HepG2 (cell line): ENCODE measurements at regions not wholly inside any gene's neighbourhood (a gene's known extent, or its start where the extent isn't known, plus 50 kb on each side); places are given as distances from the start of the nearest gene placed in this dataset.

Experiments
- BORCS8-MEF2B ChIP-seq: sonication (generic); formaldehyde crosslinking; IDR thresholded peaks from 2 replicates; pipeline ENCODE4 v1.8.0; 2022; ENCODE audit warnings: mild to moderate bottlenecking, missing genetic modification reagents
- IRX3 ChIP-seq: sonication (generic); formaldehyde crosslinking; IDR thresholded peaks from 2 replicates; pipeline ENCODE4 v1.8.1; 2023; ENCODE audit warnings: mild to moderate bottlenecking, low read depth, missing genetic modification reagents, borderline replicate concordance
- KDM5A ChIP-seq: fragments of 200-600 bp; sonication (generic); IDR thresholded peaks from 2 replicates; pipeline ENCODE4 v1.7.0; 2018; ENCODE audit warnings: antibody characterized with exemption, mild to moderate bottlenecking, low read length, borderline replicate concordance
- MYC ChIP-seq: sonication (generic); formaldehyde crosslinking; IDR thresholded peaks from 2 replicates; pipeline ENCODE4 v1.9.0; 2021; ENCODE audit warnings: missing genetic modification reagents, borderline replicate concordance
- POGZ ChIP-seq: sonication (generic); formaldehyde crosslinking; IDR thresholded peaks from 2 replicates; pipeline ENCODE4 v1.4.0; 2020; ENCODE audit warnings: mild to moderate bottlenecking, missing genetic modification reagents
- SMARCC2 ChIP-seq: fragments of 450-650 bp; IDR thresholded peaks from 2 replicates; pipeline ENCODE4 v1.6.1; 2017; ENCODE audit warnings: antibody characterized with exemption, mild to moderate bottlenecking
- TEAD2 ChIP-seq: sonication (generic); formaldehyde crosslinking; IDR thresholded peaks from 2 replicates; pipeline ENCODE4 v1.9.0; 2021; ENCODE audit warnings: missing genetic modification reagents
- TOE1 ChIP-seq: sonication (generic); formaldehyde crosslinking; IDR thresholded peaks from 2 replicates; pipeline ENCODE4 v1.4.0; 2020; ENCODE audit warnings: mild to moderate bottlenecking, missing genetic modification reagents
- TRIM24 ChIP-seq: sonication (generic); formaldehyde crosslinking; IDR thresholded peaks from 2 replicates; pipeline ENCODE4 v1.8.0; 2022; ENCODE audit warnings: mild to moderate bottlenecking, missing genetic modification reagents
- ZNF382 ChIP-seq: sonication (generic); formaldehyde crosslinking; IDR thresholded peaks from 2 replicates; pipeline ENCODE4 v1.5.0; 2020; ENCODE audit warnings: missing genetic modification reagents, mild to moderate bottlenecking, borderline replicate concordance
- ZNF564 ChIP-seq: sonication (generic); formaldehyde crosslinking; IDR thresholded peaks from 2 replicates; pipeline ENCODE4 v1.8.1; 2023; ENCODE audit warnings: mild to moderate bottlenecking, missing genetic modification reagents
- ZNF567 ChIP-seq: sonication (generic); formaldehyde crosslinking; IDR thresholded peaks from 2 replicates; pipeline ENCODE4 v1.8.1; 2023; ENCODE audit warnings: mild to moderate bottlenecking, missing genetic modification reagents, borderline replicate concordance
- ZNF569 ChIP-seq: sonication (generic); formaldehyde crosslinking; IDR thresholded peaks from 2 replicates; pipeline ENCODE4 v1.5.0; 2020; ENCODE audit warnings: mild to moderate bottlenecking, missing genetic modification reagents, moderate library complexity, borderline replicate concordance
- ZNF605 ChIP-seq: sonication (generic); formaldehyde crosslinking; IDR thresholded peaks from 2 replicates; pipeline ENCODE4 v1.8.0; 2022; ENCODE audit warnings: mild to moderate bottlenecking, missing genetic modification reagents
- ZSCAN25 ChIP-seq: sonication (generic); formaldehyde crosslinking; IDR thresholded peaks from 2 replicates; pipeline ENCODE4 v1.8.0; 2022; ENCODE audit warnings: mild to moderate bottlenecking, missing genetic modification reagents
- TF ChIP-seq, protein P1 (sequence below): sonication (generic); formaldehyde crosslinking; IDR thresholded peaks from 2 replicates; pipeline ENCODE4 v1.4.0; 2020; ENCODE audit warnings: missing genetic modification reagents
- TF ChIP-seq, protein P2 (sequence below): sonication (generic); formaldehyde crosslinking; conservative IDR thresholded peaks from 2 replicates; pipeline ENCODE4 v1.4.0; 2020; ENCODE audit warnings: mild to moderate bottlenecking, missing genetic modification reagents, moderate library complexity
- TF ChIP-seq, protein P3 (sequence below): sonication (generic); formaldehyde crosslinking; IDR thresholded peaks from 2 replicates; pipeline ENCODE4 v1.4.0; 2020; ENCODE audit warnings: missing genetic modification reagents, mild to moderate bottlenecking, borderline replicate concordance

DNA sequence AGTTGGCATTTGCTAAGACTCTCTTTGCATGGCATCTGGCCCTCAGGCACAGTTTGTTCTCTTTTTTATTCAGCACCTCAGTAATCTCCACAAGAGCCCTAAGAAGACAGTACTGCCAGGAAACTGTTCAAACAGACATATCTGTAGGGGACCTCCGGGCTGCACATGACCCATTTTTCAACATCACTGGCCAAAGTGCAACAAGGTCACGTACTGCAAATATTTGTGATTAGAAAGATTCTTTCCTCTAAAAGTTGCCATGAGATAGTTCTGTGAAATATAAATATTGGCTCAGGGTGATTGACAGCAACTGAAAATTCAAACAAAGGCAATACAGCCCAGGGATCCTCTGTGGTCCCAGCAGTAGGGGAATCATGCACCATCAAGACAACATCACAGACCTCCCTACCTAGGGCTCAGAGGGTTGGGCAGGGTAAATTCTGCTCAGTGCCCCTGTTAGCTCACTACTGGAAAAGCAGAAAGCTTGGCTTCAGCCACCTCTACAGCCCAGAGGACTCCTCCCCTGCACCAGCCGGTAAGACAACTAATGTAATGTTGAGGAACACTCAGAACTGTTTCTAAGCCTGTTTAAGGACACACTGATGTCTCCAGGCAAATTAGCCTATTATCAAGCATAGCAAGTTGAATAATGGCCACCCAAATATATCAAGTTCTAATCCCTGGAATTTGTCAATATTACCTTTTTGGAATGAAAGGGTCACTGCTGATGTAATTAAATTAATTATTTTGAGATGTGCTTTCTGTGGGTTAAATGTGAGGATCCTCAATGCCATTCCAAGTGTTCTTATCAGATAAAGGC lies 117.4 kb upstream of the LPP start (continued):
- peak; percentile 81 for TF ChIP-seq BORCS8-MEF2B
- peak; percentile 93 for TF ChIP-seq POGZ (CRISPR knock-in tag)
- TF ChIP-seq ZSCAN25 = peak; percentile 46; the same call in 1 of the 2 replicates
- TF ChIP-seq SMARCC2 = 0 out of 2 replicates have a peak, but pooled peaks have one; percentile 13
- peak; percentile 65 for TF ChIP-seq TRIM24 (CRISPR knock-in tag)
- peak; percentile 60; the same call in 1 of the 2 replicates for TF ChIP-seq IRX3
- TF ChIP-seq TOE1 (CRISPR knock-in tag) = no peak; the same call in none of the 2 replicates
- no peak for TF ChIP-seq TEAD2 (CRISPR knock-in tag)
- TF ChIP-seq ZNF605 (CRISPR knock-in tag) = peak; percentile 66; the same call in 1 of the 2 replicates
- TF ChIP-seq ZNF567 = no peak
- no peak for TF ChIP-seq ZNF382
- peak; percentile 90; the same call in 1 of the 2 replicates for TF ChIP-seq ZNF569
- TF ChIP-seq, protein P1, sequence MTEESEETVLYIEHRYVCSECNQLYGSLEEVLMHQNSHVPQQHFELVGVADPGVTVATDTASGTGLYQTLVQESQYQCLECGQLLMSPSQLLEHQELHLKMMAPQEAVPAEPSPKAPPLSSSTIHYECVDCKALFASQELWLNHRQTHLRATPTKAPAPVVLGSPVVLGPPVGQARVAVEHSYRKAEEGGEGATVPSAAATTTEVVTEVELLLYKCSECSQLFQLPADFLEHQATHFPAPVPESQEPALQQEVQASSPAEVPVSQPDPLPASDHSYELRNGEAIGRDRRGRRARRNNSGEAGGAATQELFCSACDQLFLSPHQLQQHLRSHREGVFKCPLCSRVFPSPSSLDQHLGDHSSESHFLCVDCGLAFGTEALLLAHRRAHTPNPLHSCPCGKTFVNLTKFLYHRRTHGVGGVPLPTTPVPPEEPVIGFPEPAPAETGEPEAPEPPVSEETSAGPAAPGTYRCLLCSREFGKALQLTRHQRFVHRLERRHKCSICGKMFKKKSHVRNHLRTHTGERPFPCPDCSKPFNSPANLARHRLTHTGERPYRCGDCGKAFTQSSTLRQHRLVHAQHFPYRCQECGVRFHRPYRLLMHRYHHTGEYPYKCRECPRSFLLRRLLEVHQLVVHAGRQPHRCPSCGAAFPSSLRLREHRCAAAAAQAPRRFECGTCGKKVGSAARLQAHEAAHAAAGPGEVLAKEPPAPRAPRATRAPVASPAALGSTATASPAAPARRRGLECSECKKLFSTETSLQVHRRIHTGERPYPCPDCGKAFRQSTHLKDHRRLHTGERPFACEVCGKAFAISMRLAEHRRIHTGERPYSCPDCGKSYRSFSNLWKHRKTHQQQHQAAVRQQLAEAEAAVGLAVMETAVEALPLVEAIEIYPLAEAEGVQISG = peak; percentile 74
- TF ChIP-seq KDM5A = peak; percentile 43; the same call in 1 of the 2 replicates
- 0 out of 2 replicates have a peak, but pooled peaks have one; percentile 43 for TF ChIP-seq ZNF564
- TF ChIP-seq, protein P2, sequence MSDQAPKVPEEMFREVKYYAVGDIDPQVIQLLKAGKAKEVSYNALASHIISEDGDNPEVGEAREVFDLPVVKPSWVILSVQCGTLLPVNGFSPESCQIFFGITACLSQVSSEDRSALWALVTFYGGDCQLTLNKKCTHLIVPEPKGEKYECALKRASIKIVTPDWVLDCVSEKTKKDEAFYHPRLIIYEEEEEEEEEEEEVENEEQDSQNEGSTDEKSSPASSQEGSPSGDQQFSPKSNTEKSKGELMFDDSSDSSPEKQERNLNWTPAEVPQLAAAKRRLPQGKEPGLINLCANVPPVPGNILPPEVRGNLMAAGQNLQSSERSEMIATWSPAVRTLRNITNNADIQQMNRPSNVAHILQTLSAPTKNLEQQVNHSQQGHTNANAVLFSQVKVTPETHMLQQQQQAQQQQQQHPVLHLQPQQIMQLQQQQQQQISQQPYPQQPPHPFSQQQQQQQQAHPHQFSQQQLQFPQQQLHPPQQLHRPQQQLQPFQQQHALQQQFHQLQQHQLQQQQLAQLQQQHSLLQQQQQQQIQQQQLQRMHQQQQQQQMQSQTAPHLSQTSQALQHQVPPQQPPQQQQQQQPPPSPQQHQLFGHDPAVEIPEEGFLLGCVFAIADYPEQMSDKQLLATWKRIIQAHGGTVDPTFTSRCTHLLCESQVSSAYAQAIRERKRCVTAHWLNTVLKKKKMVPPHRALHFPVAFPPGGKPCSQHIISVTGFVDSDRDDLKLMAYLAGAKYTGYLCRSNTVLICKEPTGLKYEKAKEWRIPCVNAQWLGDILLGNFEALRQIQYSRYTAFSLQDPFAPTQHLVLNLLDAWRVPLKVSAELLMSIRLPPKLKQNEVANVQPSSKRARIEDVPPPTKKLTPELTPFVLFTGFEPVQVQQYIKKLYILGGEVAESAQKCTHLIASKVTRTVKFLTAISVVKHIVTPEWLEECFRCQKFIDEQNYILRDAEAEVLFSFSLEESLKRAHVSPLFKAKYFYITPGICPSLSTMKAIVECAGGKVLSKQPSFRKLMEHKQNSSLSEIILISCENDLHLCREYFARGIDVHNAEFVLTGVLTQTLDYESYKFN (CRISPR knock-in tag) = peak; percentile 97
- no peak for TF ChIP-seq MYC
- TF ChIP-seq, protein P3, sequence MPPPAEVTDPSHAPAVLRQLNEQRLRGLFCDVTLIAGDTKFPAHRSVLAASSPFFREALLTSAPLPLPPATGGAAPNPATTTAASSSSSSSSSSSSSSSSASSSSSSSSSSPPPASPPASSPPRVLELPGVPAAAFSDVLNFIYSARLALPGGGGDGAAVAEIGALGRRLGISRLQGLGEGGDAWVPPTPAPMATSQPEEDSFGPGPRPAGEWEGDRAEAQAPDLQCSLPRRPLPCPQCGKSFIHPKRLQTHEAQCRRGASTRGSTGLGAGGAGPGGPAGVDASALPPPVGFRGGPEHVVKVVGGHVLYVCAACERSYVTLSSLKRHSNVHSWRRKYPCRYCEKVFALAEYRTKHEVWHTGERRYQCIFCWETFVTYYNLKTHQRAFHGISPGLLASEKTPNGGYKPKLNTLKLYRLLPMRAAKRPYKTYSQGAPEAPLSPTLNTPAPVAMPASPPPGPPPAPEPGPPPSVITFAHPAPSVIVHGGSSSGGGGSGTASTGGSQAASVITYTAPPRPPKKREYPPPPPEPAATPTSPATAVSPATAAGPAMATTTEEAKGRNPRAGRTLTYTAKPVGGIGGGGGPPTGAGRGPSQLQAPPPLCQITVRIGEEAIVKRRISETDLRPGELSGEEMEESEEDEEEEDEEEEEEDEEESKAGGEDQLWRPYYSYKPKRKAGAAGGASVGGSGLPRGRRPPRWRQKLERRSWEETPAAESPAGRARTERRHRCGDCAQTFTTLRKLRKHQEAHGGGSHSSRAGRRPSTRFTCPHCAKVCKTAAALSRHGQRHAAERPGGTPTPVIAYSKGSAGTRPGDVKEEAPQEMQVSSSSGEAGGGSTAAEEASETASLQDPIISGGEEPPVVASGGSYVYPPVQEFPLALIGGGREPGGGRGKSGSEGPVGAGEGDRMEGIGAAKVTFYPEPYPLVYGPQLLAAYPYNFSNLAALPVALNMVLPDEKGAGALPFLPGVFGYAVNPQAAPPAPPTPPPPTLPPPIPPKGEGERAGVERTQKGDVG (CRISPR knock-in tag) = peak; percentile 76
